Stimulated activated CD8-positive, alpha-beta memory T cell treated with anti-CD3 and anti-CD28 coated beads, Interleukin-7, amount 100 ng/mL, for 24 hours (primary cell): ENCODE measurements at regions not wholly inside any gene's neighbourhood (a gene's known extent, or its start where the extent isn't known, plus 50 kb on each side); places are given as distances from the start of the nearest gene placed in this dataset.
"Not testable (repeated sequence)": the region's sequence is repeated elsewhere in the genome, so short reads cannot be mapped to it uniquely, and the experiment has no call there.

Experiments
- DNase-seq: peaks from one replicate; pipeline ENCODE4 v3.0.0-alpha.2; 2020; ENCODE audit warnings: low read depth

GRCh38 chr13:50453188-50453587 lies 390.3 kb downstream of the DLEU7 start:
- no peak for DNase-seq

GRCh38 chr13:50456111-50456510 lies 387.4 kb downstream of the DLEU7 start:
- no peak for DNase-seq

- DNase-seq: no peak
Measured at GRCh38 chr13:50457415-50458393, 385.8 kb downstream of the DLEU7 start.

GRCh38 chr13:50459046-50459445 lies 384.4 kb downstream of the DLEU7 start:
- no peak for DNase-seq

- DNase-seq: no peak
Measured at GRCh38 chr13:50459658-50460057, 383.8 kb downstream of the DLEU7 start.

GRCh38 chr13:50460358-50460757 lies 383.1 kb downstream of the DLEU7 start:
- DNase-seq: no peak

GRCh38 chr13:50461189-50461588 lies 382.3 kb downstream of the DLEU7 start:
- DNase-seq: no peak

GRCh38 chr13:50463719-50464118 lies 379.8 kb downstream of the DLEU7 start:
- no peak for DNase-seq

- DNase-seq: no peak
Measured at GRCh38 chr13:50464349-50465251, 378.9 kb downstream of the DLEU7 start.

GRCh38 chr13:50466456-50466855 lies 377.0 kb downstream of the DLEU7 start:
- no peak for DNase-seq

- no peak for DNase-seq
Measured at GRCh38 chr13:50467156-50468110, 376.1 kb downstream of the DLEU7 start.

- DNase-seq: no peak
Measured at GRCh38 chr13:50468849-50469669, 374.4 kb downstream of the DLEU7 start.

- not testable (repeated sequence) for DNase-seq
Measured at GRCh38 chr13:50473050-50473449, 370.4 kb downstream of the DLEU7 start.

- DNase-seq: no peak
Measured at GRCh38 chr13:50474088-50474662, 369.3 kb downstream of the DLEU7 start.

- no peak for DNase-seq
Measured at GRCh38 chr13:50476577-50477285, 366.8 kb downstream of the DLEU7 start.

GRCh38 chr13:50481936-50482335 lies 361.6 kb downstream of the DLEU7 start:
- no peak for DNase-seq

- no peak for DNase-seq
Measured at GRCh38 chr13:50483416-50483815, 360.1 kb downstream of the DLEU7 start.

GRCh38 chr13:50484472-50485113 lies 358.9 kb downstream of the DLEU7 start:
- DNase-seq: no peak
